Ascending aorta (tissue), 2 donors: ENCODE measurements at regions not wholly inside any gene's neighbourhood (a gene's known extent, or its start where the extent isn't known, plus 50 kb on each side); places are given as distances from the start of the nearest gene placed in this dataset.
"Not testable (repeated sequence)": the region's sequence is repeated elsewhere in the genome, so short reads cannot be mapped to it uniquely, and the experiment has no call there.

Source experiments
- DNase-seq, 2 donors: peaks; one replicate each; pipeline ENCODE4 v3.0.0-alpha.2; 2019; ENCODE audit warnings: low spot score in 2 of 2
- H3K27ac ChIP-seq, 2 donors: fragments of 200-600 bp; sonication (generic); one replicate each; pipeline ENCODE4 v1.5.1; 2016 to 2017; ENCODE audit warnings: mild to moderate bottlenecking in 1 of 2
- H3K27me3 ChIP-seq: fragments of 200-600 bp; sonication (generic); one replicate; pipeline ENCODE4 v1.5.1; 2017
- H3K36me3 ChIP-seq, 2 donors: fragments of 200-600 bp; sonication (generic); one replicate each; pipeline ENCODE4 v1.5.1; 2016
- H3K4me1 ChIP-seq, 2 donors: fragments of 200-600 bp; sonication (generic); one replicate each; pipeline ENCODE4 v1.5.1; 2016 to 2017; ENCODE audit warnings: mild to moderate bottlenecking in 1 of 2
- H3K4me3 ChIP-seq, 2 donors: fragments of 200-600 bp; sonication (generic); one replicate each; pipeline ENCODE4 v1.5.1; 2016 to 2017; ENCODE audit warnings: mild to moderate bottlenecking in 1 of 2
- H3K9me3 ChIP-seq, 2 donors: fragments of 200-600 bp; sonication (generic); one replicate each; pipeline ENCODE4 v1.5.1; 2016
- CTCF ChIP-seq, 3 experiments: fragments of 200-600 bp in 2 of 3; fragments of 450-650 bp in 1 of 3; sonication (generic) in 2 of 3; IDR thresholded peaks; one replicate each; pipeline ENCODE4 v1.5.1; 2016 to 2019; ENCODE audit warnings: antibody characterized with exemption in 3 of 3, mild to moderate bottlenecking in 1 of 3, moderate library complexity in 1 of 3
- intact Hi-C: fragments of 100-400 bp; cut with DNase I; formaldehyde crosslinking; loops from one replicate; pipeline ENCODE4 v1.15.1; 2023

GRCh38 chr5:96533371-96533770 lies 100.3 kb upstream of the PCSK1 start:
- H3K27me3 ChIP-seq: no peaks in the 10 kb centered on the region
- H3K27ac ChIP-seq: no peak overlapping the region
- no peak overlapping the region for H3K4me3 ChIP-seq
- no peaks in the 10 kb centered on the region for H3K4me1 ChIP-seq
- no peak for DNase-seq
- H3K36me3 ChIP-seq: no peaks in the 10 kb centered on the region
- intact Hi-C loops: no loop called here
- H3K9me3 ChIP-seq: no peaks in the 10 kb centered on the region
- TF ChIP-seq CTCF (IDR thresholded peaks at IDR 0.05): no peak

GRCh38 chr5:96537386-96537785 lies 104.3 kb upstream of the PCSK1 start:
- Histone ChIP-seq H3K36me3 (no peaks in the 10 kb centered on the region), H3K4me1 (no peaks in the 10 kb centered on the region), H3K9me3 (no peaks in the 10 kb centered on the region), H3K4me3 (no peak overlapping the region), H3K27ac (no peak overlapping the region), H3K27me3 (no peaks in the 10 kb centered on the region)
- no peak for TF ChIP-seq CTCF (IDR thresholded peaks at IDR 0.05)
- intact Hi-C loops: no loop called here
- no peak for DNase-seq

- no peaks in the 10 kb centered on the region for H3K27me3 ChIP-seq
- no peak for TF ChIP-seq CTCF (IDR thresholded peaks at IDR 0.05)
- H3K27ac ChIP-seq: no peak overlapping the region
- H3K9me3 ChIP-seq: no peaks in the 10 kb centered on the region
- no peaks in the 10 kb centered on the region for H3K4me1 ChIP-seq
- DNase-seq: no peak
- intact Hi-C loops: no loop called here
- H3K36me3 ChIP-seq: no peaks in the 10 kb centered on the region
- no peak overlapping the region for H3K4me3 ChIP-seq
These were observed 105.8 kb upstream of the PCSK1 start for GRCh38 chr5:96538808-96539250.

GRCh38 chr5:96546120-96546519 lies 113.1 kb upstream of the PCSK1 start:
- no peaks in the 10 kb centered on the region for H3K36me3 ChIP-seq
- no peaks in the 10 kb centered on the region for H3K9me3 ChIP-seq
- TF ChIP-seq CTCF (IDR thresholded peaks at IDR 0.05): no peak
- DNase-seq: no peak
- no peaks in the 10 kb centered on the region for H3K27me3 ChIP-seq
- no peaks in the 10 kb centered on the region for H3K4me1 ChIP-seq
- no peak overlapping the region for H3K27ac ChIP-seq
- no peak overlapping the region for H3K4me3 ChIP-seq
- intact Hi-C loops: no loop called here

GRCh38 chr5:96547486-96547885 lies 114.4 kb upstream of the PCSK1 start:
- no peak overlapping the region for H3K4me3 ChIP-seq
- intact Hi-C loops: no loop called here
- H3K36me3 ChIP-seq: no peaks in the 10 kb centered on the region
- no peak for TF ChIP-seq CTCF (IDR thresholded peaks at IDR 0.05)
- no peak for DNase-seq
- H3K9me3 ChIP-seq: peaks cover 0 to 5% of the 10 kb centered on the region in 2 donors
- no peaks in the 10 kb centered on the region for H3K4me1 ChIP-seq
- no peak overlapping the region for H3K27ac ChIP-seq
- no peaks in the 10 kb centered on the region for H3K27me3 ChIP-seq

- Histone ChIP-seq H3K36me3 (no peaks in the 10 kb centered on the region), H3K4me1 (no peaks in the 10 kb centered on the region), H3K4me3 (no peak overlapping the region), H3K27me3 (no peaks in the 10 kb centered on the region), H3K27ac (no peak overlapping the region), H3K9me3 (peaks cover 0 to 5% of the 10 kb centered on the region in 2 donors)
- intact Hi-C loops: no loop called here
- no peak for DNase-seq
- no peak for TF ChIP-seq CTCF (IDR thresholded peaks at IDR 0.05)
These were observed 113.3 kb upstream of the CAST start for GRCh38 chr5:96548905-96549304.

GRCh38 chr5:96560857-96561256 lies 101.3 kb upstream of the CAST start:
- H3K4me3 ChIP-seq, intact Hi-C loops, H3K4me1 ChIP-seq, H3K36me3 ChIP-seq, H3K9me3 ChIP-seq, H3K27me3 ChIP-seq, DNase-seq, H3K27ac ChIP-seq: not testable (repeated sequence)
